K562 (cell line): ENCODE measurements at regions not wholly inside any gene's neighbourhood (a gene's known extent, or its start where the extent isn't known, plus 50 kb on each side); places are given as distances from the start of the nearest gene placed in this dataset.
"Not testable (repeated sequence)": the region's sequence is repeated elsewhere in the genome, so short reads cannot be mapped to it uniquely, and the experiment has no call there.

Experiments
- ATAC-seq: fragments of 200-7000 bp; cut with Tn5 transposase; 3 replicates; pipeline ENCODE4 v1.9.1; 2020; ENCODE audit warnings: moderate library complexity
- BruUV-seq: library from RNA; stranded (reverse); fragments of 400-500 nt; replicated peaks from 2 replicates; lab custom pipeline; 2021; lab: Mats Ljungman, UMichigan
- CTCF ChIA-PET: fragments of 300-600 bp; formaldehyde crosslinking; extraction: SDS; loops from one replicate; lab custom pipeline; 2021; ENCODE audit warnings: low intra/inter-chr PET ratio; lab: Yijun Ruan, JAX
- POLR2A ChIA-PET: fragments of 300-600, 350-650 bp; sonication (Branson Sonifier 250); formaldehyde crosslinking; extraction: SDS; loops from one replicate; lab custom pipeline; 2021; ENCODE audit warnings: antibody characterized with exemption, inconsistent platforms; lab: Yijun Ruan, JAX
- DNase-seq, 4 experiments: peaks; one replicate each; pipeline versions ENCODE4 v3.0.0 to v3.0.0-alpha.2; 2011 to 2018; ENCODE audit warnings: low spot score in 3 of 4, mixed read lengths in 3 of 4; ENCODE audit errors: extremely low read depth in 1 of 4
- FAIRE-seq: peaks from 2 replicates; lab custom pipeline; 2011; peaks lifted over from hg19 to GRCh38; lab: Jason Lieb, UNC
- H2AFZ ChIP-seq: 2 replicates; pipeline ENCODE4 v1.6.0; 2011; ENCODE audit warnings: low read depth, low read length, control low read depth, inconsistent platforms
- H3K27ac ChIP-seq: fragments of 200-600 bp; 3 replicates; pipeline ENCODE4 v1.8.0; 2011; ENCODE audit warnings: low read depth, mild to moderate bottlenecking, control low read depth, inconsistent platforms, low read length, moderate library complexity, mixed read lengths; ENCODE audit errors: extremely low read depth
- H3K27me3 ChIP-seq, 2 experiments: fragments of 300-600 bp in 1 of 2; 2 replicates in 1 of 2; 3 replicates in 1 of 2; pipeline versions ENCODE4 v1.6.0 to v1.8.0; 2011; ENCODE audit warnings: inconsistent platforms in 2 of 2, low read length in 2 of 2, mild to moderate bottlenecking in 1 of 2, mixed read lengths in 1 of 2, moderate library complexity in 1 of 2; ENCODE audit not compliant: control insufficient read depth in 2 of 2, insufficient read depth in 2 of 2
- H3K36me3 ChIP-seq: fragments of 300-600 bp; 3 replicates; pipeline ENCODE4 v1.8.0; 2011; ENCODE audit warnings: mild to moderate bottlenecking, low read length, inconsistent platforms; ENCODE audit not compliant: control insufficient read depth, insufficient read depth
- H3K4me1 ChIP-seq, 2 experiments: fragments of 200-600 bp in 1 of 2; replicated peaks in 1 of 2; 2 replicates in 1 of 2; 3 replicates in 1 of 2; pipeline versions ENCODE4 v1.5.1 to v1.8.0; 2011; ENCODE audit warnings: inconsistent platforms in 2 of 2, low read length in 2 of 2, mild to moderate bottlenecking in 1 of 2, mixed read lengths in 1 of 2, moderate library complexity in 1 of 2; ENCODE audit not compliant: control insufficient read depth in 2 of 2, insufficient read depth in 2 of 2
- H3K4me2 ChIP-seq: 2 replicates; pipeline ENCODE4 v1.6.1; 2011; ENCODE audit warnings: low read length, control low read depth, inconsistent platforms, mixed read lengths; ENCODE audit not compliant: insufficient read depth
- H3K4me3 ChIP-seq: fragments of 200-600 bp; sonication (generic), shearing (Covaris generic); 2 replicates; pipeline ENCODE4 v1.5.1; 2016; ENCODE audit warnings: control low read depth, inconsistent platforms
- H3K79me2 ChIP-seq: fragments of 200-600 bp; 3 replicates; pipeline ENCODE4 v1.8.0; 2011; ENCODE audit warnings: low read length, inconsistent platforms; ENCODE audit not compliant: control insufficient read depth, insufficient read depth
- H3K9ac ChIP-seq, 2 experiments: 2 replicates each; pipeline versions ENCODE4 v1.6.0 to v1.6.1; 2011; ENCODE audit warnings: low read depth in 2 of 2, low read length in 2 of 2, control low read depth in 1 of 2, inconsistent platforms in 1 of 2, mild to moderate bottlenecking in 1 of 2, mixed read lengths in 1 of 2; ENCODE audit not compliant: insufficient read depth in 1 of 2
- H3K9me1 ChIP-seq: one replicate; pipeline ENCODE4 v1.6.0; 2011; ENCODE audit warnings: inconsistent platforms, mild to moderate bottlenecking, low read length, moderate library complexity; ENCODE audit not compliant: control insufficient read depth, insufficient read depth
- H3K9me3 ChIP-seq: replicated peaks from 2 replicates; pipeline ENCODE4 v1.5.1; 2011; ENCODE audit warnings: low read depth, low read length, inconsistent platforms; ENCODE audit not compliant: control insufficient read depth, insufficient read depth
- H4K20me1 ChIP-seq: replicated peaks from 2 replicates; pipeline ENCODE4 v1.6.1; 2011; ENCODE audit warnings: low read length, inconsistent platforms, mixed read lengths; ENCODE audit not compliant: control insufficient read depth, insufficient read depth
- CREB3 ChIP-seq: fragments of 450-650 bp; conservative IDR thresholded peaks from 2 replicates; pipeline ENCODE4 v1.6.1; 2016; ENCODE audit warnings: missing genetic modification characterization, low read depth, mild to moderate bottlenecking, missing compliant biosample characterization, moderate library complexity
- CTCFL ChIP-seq: IDR thresholded peaks from 2 replicates; pipeline ENCODE4 v1.6.1; 2011; ENCODE audit warnings: borderline replicate concordance, low read depth, mild to moderate bottlenecking, moderate library complexity, low read length; ENCODE audit not compliant: insufficient read depth, poor library complexity, severe bottlenecking
- TFAP4 ChIP-seq: sonication (generic); formaldehyde crosslinking; IDR thresholded peaks from 2 replicates; pipeline ENCODE4 v1.8.0; 2022; ENCODE audit warnings: missing genetic modification reagents, mild to moderate bottlenecking, moderate library complexity, borderline replicate concordance
- THRA ChIP-seq: fragments of 450-650 bp; IDR thresholded peaks from 2 replicates; pipeline ENCODE4 v1.6.1; 2017; ENCODE audit warnings: mild to moderate bottlenecking, moderate library complexity
- WGBS: fragments of 100-300 bp; shearing (Covaris generic); methylation state at CpG from one replicate; pipeline ENCODE4 v1.1.6; 2016; ENCODE audit warnings: low coverage, mixed read lengths; ENCODE audit not compliant: insufficient coverage; ENCODE audit errors: missing lambda C conversion rate; 5-methylcytosine and 5-hydroxymethylcytosine counted together
- in situ Hi-C: fragments of 300-500 bp; cut with MboI; formaldehyde crosslinking; loops from 4 replicates; pipeline ENCODE4 v1.15.0; 2018; ENCODE audit warnings: inconsistent platforms, mixed read lengths
- intact Hi-C: fragments of 100-400 bp; cut with micrococcal nuclease; formaldehyde crosslinking; loops from 2 replicates; pipeline ENCODE4 v1.14.2; 2022

- TF ChIP-seq CTCFL (no peak), THRA (no peak), CREB3 (tag) (no peak), TFAP4 (no peak)
- TF ChIP-seq, all 486 proteins: peak for 0
Observed at GRCh38 chr3:78091478-78092119, 1051.7 kb downstream of the ROBO2 start (continued).

- H3K4me2 ChIP-seq, H3K36me3 ChIP-seq, H3K27ac ChIP-seq, H3K79me2 ChIP-seq, intact Hi-C loops, H4K20me1 ChIP-seq, DNase-seq, H3K9me3 ChIP-seq, H2AFZ ChIP-seq, H3K9ac ChIP-seq, ATAC-seq, H3K4me1 ChIP-seq, H3K9me1 ChIP-seq, POLR2A ChIA-PET, H3K27me3 ChIP-seq, in situ Hi-C loops, BruUV-seq, H3K4me3 ChIP-seq, CTCF ChIA-PET, FAIRE-seq: not testable (repeated sequence)
- 0% methylated on average over 1 of the region's 1 CpG for WGBS
Observed at GRCh38 chr3:78092574-78092973, 1052.7 kb downstream of the ROBO2 start.
